Adrenal gland (tissue), 9 donors: ENCODE measurements at regions not wholly inside any gene's neighbourhood (a gene's known extent, or its start where the extent isn't known, plus 50 kb on each side); places are given as distances from the start of the nearest gene placed in this dataset.

Experiments
- DNase-seq, 7 donors: peaks; one replicate each; pipeline ENCODE4 v3.0.0-alpha.2; 2019 to 2020
- H3K27ac ChIP-seq, 5 donors: fragments of 200-600 bp; sonication (generic) in 4 of 5; 1 replicate in 3 of 5; 2 replicates in 2 of 5; pipeline versions ENCODE4 v1.5.1 to v1.8.0; 2016 to 2020; ENCODE audit warnings: mild to moderate bottlenecking in 1 of 5
- H3K27me3 ChIP-seq: fragments of 200-600 bp; 2 replicates; pipeline ENCODE4 v1.8.0; 2021
- H3K36me3 ChIP-seq, 2 donors: fragments of 200-600 bp; replicated peaks in 1 of 2; 1 replicate in 1 of 2; 2 replicates in 1 of 2; pipeline versions ENCODE4 v1.5.1 to v1.8.0; 2018 to 2022
- H3K4me1 ChIP-seq, 2 donors: fragments of 200-600 bp; replicated peaks in 1 of 2; 1 replicate in 1 of 2; 2 replicates in 1 of 2; pipeline versions ENCODE4 v1.5.1 to v1.8.0; 2018 to 2021
- H3K4me3 ChIP-seq, 4 donors: fragments of 200-600 bp; sonication (generic) in 3 of 4; one replicate each; pipeline ENCODE4 v1.5.1; 2016 to 2018
- H3K9me3 ChIP-seq, 3 donors: fragments of 200-600 bp; sonication (generic) in 1 of 3; replicated peaks in 1 of 3; 1 replicate in 2 of 3; 2 replicates in 1 of 3; pipeline versions ENCODE4 v1.5.1 to v1.8.0; 2016 to 2021
- POLR2A ChIP-seq, 2 donors: fragments of 450-650 bp; IDR thresholded peaks; one replicate each; pipeline ENCODE4 v1.6.1; 2017; ENCODE audit warnings: antibody characterized with exemption in 2 of 2, mild to moderate bottlenecking in 2 of 2, moderate library complexity in 1 of 2
- WGBS, 4 donors: extraction: QIAGEN DNeasy Blood & Tissue Kit in 2 of 4; methylation state at CpG; one replicate each; pipeline versions ENCODE4 v1.1.5 to v1.1.7; 2013 to 2017; 5-methylcytosine and 5-hydroxymethylcytosine counted together
- intact Hi-C, 2 donors: fragments of 100-400 bp; cut with DNase I; formaldehyde crosslinking; loops; one replicate each; pipeline versions ENCODE4 v1.14.1 to v1.15.0; 2022 to 2023
- TF ChIP-seq, protein P1 (sequence below), 6 experiments: fragments of 450-650 bp in 4 of 6; fragments of 200-600 bp in 2 of 6; sonication (generic) in 1 of 6; IDR thresholded peaks; 1 replicate in 5 of 6; 2 replicates in 1 of 6; pipeline versions ENCODE4 v1.5.1 to v1.8.0; 2016 to 2021; ENCODE audit warnings: antibody characterized with exemption in 6 of 6, mild to moderate bottlenecking in 2 of 6, moderate library complexity in 1 of 6
- donor health status: healthy with polysubstance abuse.
- donor health status: Bipolar disorder and iron deficiency.
- donor health status: DM: yes; HTN: yes; CAD: no.
- donor health status: DM: no; HTN: no; CAD: no.
- donor health status: DM: no; HTN: no; CAD: no.

DNA sequence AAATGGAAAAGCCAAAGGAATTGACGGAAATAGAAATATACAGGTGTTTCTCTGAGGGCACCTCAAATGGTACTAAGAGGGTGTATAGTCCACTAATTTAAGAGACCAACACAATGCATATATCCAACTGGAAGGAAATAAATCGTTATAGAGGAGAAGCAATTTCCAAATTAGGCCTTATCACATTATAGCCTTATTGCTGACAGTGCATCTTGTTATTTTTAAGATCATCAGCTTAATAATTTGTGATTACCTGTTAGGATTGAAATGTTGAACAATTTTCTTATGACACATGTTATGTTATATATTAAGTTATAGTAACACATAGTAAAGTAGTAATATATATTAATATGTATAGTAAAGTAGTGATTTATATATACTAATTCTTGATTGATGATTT lies 915.7 kb upstream of the PCDH9 start:
- 81 to 90% (median 87%) methylated on average over 2 of the region's 2 CpGs for WGBS, 4 donors
- TF ChIP-seq, protein P1, sequence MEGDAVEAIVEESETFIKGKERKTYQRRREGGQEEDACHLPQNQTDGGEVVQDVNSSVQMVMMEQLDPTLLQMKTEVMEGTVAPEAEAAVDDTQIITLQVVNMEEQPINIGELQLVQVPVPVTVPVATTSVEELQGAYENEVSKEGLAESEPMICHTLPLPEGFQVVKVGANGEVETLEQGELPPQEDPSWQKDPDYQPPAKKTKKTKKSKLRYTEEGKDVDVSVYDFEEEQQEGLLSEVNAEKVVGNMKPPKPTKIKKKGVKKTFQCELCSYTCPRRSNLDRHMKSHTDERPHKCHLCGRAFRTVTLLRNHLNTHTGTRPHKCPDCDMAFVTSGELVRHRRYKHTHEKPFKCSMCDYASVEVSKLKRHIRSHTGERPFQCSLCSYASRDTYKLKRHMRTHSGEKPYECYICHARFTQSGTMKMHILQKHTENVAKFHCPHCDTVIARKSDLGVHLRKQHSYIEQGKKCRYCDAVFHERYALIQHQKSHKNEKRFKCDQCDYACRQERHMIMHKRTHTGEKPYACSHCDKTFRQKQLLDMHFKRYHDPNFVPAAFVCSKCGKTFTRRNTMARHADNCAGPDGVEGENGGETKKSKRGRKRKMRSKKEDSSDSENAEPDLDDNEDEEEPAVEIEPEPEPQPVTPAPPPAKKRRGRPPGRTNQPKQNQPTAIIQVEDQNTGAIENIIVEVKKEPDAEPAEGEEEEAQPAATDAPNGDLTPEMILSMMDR (IDR thresholded peaks at IDR 0.05): no peak
- no peak for TF ChIP-seq POLR2A (IDR thresholded peaks at IDR 0.05)
- Histone ChIP-seq H3K27ac (no peak overlapping the region), H3K4me3 (no peak overlapping the region), H3K9me3 (no peaks in the 10 kb centered on the region), H3K4me1 (no peaks in the 10 kb centered on the region), H3K27me3 (no peaks in the 10 kb centered on the region), H3K36me3 (no peaks in the 10 kb centered on the region)
- intact Hi-C loops: no loop called here
- DNase-seq: no peak

DNA sequence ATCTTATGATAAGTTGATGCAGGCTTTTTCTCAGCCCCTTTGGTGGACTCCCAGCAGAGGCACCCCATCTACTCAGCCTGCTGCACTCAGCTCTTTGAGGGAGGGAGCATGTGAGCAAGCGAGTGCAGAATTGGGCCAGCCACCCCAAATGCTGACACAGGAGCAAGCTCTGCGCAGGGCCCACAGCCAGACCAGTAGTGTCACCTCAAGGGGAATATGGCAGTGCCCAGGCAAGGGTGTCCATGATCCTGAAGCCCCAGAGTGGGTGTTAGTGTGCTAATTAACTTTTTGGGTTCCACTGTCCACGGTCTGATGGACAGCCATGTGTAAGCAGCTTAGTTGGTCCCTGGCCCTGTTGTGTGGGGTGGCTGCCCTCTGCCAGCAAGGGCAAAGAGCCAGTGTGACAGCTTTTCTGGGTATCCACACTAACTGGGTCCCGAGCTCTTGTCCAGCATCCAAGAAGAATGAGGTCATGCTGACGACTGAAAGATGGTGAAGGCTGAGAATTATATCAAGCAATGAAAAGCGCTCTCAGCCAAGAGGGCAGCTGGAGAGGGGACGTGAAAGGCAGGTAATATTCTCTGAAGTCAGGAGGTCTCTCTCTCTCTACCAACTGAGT lies 898.3 kb upstream of the PCDH9 start:
- intact Hi-C loops: no loop called here
- H3K4me1 ChIP-seq: no peaks in the 10 kb centered on the region
- DNase-seq: no peak
- no peaks in the 10 kb centered on the region for H3K9me3 ChIP-seq
- no peaks in the 10 kb centered on the region for H3K36me3 ChIP-seq
- no peak overlapping the region for H3K27ac ChIP-seq
- no peaks in the 10 kb centered on the region for H3K27me3 ChIP-seq
- TF ChIP-seq, protein P1 (IDR thresholded peaks at IDR 0.05): no peak
- TF ChIP-seq POLR2A (IDR thresholded peaks at IDR 0.05): no peak
- H3K4me3 ChIP-seq: no peak overlapping the region
- 80 to 91% (median 87%) methylated on average over 6 to 7 of the region's 7 CpGs for WGBS, 4 donors

DNA sequence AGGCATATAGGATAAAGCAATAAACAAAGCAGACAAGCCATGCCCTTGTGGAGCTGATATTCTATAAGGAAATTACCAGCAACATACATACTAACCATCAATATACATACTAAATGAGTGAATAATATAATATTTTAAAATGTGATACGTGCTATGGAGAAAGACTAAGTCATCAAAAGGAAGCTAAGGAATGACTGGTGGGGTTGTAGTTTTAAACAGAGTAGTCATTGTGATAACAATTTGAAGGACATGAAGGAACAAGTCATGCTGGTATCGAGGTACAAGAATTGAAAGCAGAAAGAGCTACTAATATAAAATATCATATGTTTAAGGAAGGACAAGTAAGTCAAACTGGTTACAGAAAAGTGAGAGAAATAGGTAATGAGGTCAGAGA lies 894.9 kb upstream of the PCDH9 start:
- no peak overlapping the region for H3K4me3 ChIP-seq
- no peak for TF ChIP-seq POLR2A (IDR thresholded peaks at IDR 0.05)
- TF ChIP-seq, protein P1 (IDR thresholded peaks at IDR 0.05): no peak
- no peaks in the 10 kb centered on the region for H3K4me1 ChIP-seq
- no peaks in the 10 kb centered on the region for H3K27me3 ChIP-seq
- WGBS, 4 donors: 38 to 70% (median 58%) methylated on average over 2 of the region's 2 CpGs
- H3K36me3 ChIP-seq: no peaks in the 10 kb centered on the region
- H3K27ac ChIP-seq: no peak overlapping the region
- H3K9me3 ChIP-seq: no peaks in the 10 kb centered on the region
- intact Hi-C loops: no loop called here
- DNase-seq: no peak

DNA sequence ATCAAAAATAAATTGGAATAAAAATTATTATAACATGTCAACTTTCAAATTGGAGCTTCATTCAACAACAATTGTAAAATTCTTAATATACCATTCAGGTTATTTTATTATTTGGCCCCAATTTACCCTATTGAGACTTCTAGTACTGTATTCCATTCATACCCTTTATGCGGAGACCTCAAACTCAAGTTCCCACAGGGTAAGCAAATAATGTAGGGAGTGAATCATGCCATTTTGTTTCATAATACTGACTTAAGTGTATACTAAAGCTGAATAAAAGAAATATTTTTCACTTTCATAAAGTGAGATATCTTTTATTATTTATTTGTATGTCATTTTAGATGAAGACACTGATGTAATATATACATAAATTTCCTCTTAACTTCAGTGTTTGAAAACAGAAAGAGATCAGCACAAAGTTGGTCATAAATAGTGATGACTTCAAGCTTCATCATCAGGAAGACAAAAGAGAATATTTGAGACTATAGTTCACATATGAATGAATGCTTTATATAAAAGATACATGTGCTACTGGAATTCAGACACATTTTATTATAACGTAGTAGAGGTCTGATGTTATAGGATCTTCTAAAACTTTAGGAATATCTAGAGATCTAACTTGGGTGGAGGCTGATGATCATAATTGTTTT lies 894.4 kb upstream of the PCDH9 start:
- WGBS, 4 donors: 87 to 94% (median 90%) methylated on average over 2 of the region's 2 CpGs
- Histone ChIP-seq H3K27me3 (no peaks in the 10 kb centered on the region), H3K9me3 (no peaks in the 10 kb centered on the region), H3K27ac (no peak overlapping the region), H3K4me1 (no peaks in the 10 kb centered on the region), H3K36me3 (no peaks in the 10 kb centered on the region), H3K4me3 (no peak overlapping the region)
- DNase-seq: no peak
- intact Hi-C loops: no loop called here
- no peak for TF ChIP-seq POLR2A (IDR thresholded peaks at IDR 0.05)
- TF ChIP-seq, protein P1 (IDR thresholded peaks at IDR 0.05): no peak
